GM23248 (cell line): ENCODE measurements at regions not wholly inside any gene's neighbourhood (a gene's known extent, or its start where the extent isn't known, plus 50 kb on each side); places are given as distances from the start of the nearest gene placed in this dataset.

Source experiments
- EZH2 ChIP-seq: fragments of 200-600 bp; sonication (generic); IDR thresholded peaks from 2 replicates; pipeline ENCODE4 v1.6.1; 2018; ENCODE audit warnings: antibody characterized with exemption, mild to moderate bottlenecking; ENCODE audit not compliant: insufficient read depth, poor library complexity, severe bottlenecking
- EZH2phosphoT487 ChIP-seq: fragments of 200-600 bp; sonication (generic); IDR thresholded peaks from 2 replicates; pipeline ENCODE4 v1.6.1; 2018; ENCODE audit warnings: antibody characterized with exemption, moderate library complexity, mild to moderate bottlenecking, low read depth; ENCODE audit not compliant: insufficient read depth

GRCh38 chr3:177476495-177476894 lies 279.2 kb upstream of the TBL1XR1 start:
- TF ChIP-seq EZH2phosphoT487 = no peak
- no peak for TF ChIP-seq EZH2
